UCSD-AML1 (cell line): ENCODE measurements at regions not wholly inside any gene's neighbourhood (a gene's known extent, or its start where the extent isn't known, plus 50 kb on each side); places are given as distances from the start of the nearest gene placed in this dataset.

ENCODE experiments used
- DNase-seq: peaks from one replicate; lab custom pipeline; 2025; ENCODE audit not compliant: unreplicated experiment; lab: John Stamatoyannopoulos, UW

- DNase-seq, result no peak
Measured at GRCh38 chr15:55031727-55032126, 165.0 kb downstream of the RSL24D1 start.

- DNase-seq, result no peak
Measured at GRCh38 chr15:55026381-55026780, 170.4 kb downstream of the RSL24D1 start.

GRCh38 chr15:55017635-55018034 lies 179.1 kb downstream of the RSL24D1 start:
- DNase-seq, result no peak

DNA sequence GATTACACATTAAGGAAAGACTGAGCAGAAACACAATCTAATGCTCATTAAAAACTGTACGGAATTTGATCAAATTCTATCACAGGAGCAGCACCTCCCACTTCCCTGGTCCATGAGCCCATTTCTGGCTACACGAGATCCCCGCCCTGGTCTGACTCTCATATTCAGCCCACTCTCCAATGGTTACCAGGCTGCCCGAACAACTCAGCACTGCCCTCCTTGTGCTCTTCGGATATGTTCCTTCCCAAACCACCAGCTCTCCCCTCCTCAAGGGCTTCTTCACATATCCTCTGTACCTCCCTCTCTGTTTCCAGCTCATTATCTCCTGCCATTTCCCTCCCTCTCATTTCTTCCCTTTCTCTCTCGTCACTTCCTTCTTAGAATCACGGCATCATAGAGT lies 180.5 kb downstream of the RSL24D1 start:
- DNase-seq, result no peak

- DNase-seq, result no peak
Measured at GRCh38 chr15:55015093-55015445, 181.7 kb downstream of the RSL24D1 start.

DNA sequence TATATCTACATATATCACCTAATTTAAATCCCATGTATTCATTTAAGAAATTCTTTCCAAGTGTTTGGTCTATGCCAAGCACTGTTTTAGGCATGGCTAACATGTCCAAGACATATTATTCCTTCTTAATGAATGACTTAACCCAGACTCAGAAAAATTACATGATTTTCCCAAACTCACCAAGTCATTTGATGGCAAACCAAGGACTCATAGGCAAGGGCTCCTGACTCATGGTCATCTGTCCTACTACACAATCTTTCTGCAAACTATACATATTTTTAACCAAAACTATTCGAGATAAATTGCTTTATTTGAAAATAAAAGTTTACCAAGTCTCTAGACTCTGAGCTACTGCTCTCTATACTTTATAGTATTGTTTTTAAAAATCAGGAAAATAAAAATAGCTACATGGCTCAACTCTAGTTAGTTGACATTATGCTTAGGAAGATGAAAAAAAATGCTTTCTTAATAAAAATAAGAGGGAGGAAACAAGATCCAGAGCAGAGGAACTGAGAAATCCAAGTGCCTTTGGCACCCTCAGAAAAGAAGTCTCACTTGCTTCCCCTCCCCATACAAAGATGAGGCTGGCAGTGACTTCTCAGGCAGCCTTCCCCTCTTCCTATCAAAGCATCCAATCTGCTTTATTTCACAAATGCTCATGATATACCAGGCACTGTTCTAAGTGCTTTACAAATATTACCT lies 182.2 kb downstream of the RSL24D1 start:
- DNase-seq, result no peak

- DNase-seq, result no peak
Measured at GRCh38 chr15:55008421-55008820, 188.3 kb downstream of the RSL24D1 start.

DNA sequence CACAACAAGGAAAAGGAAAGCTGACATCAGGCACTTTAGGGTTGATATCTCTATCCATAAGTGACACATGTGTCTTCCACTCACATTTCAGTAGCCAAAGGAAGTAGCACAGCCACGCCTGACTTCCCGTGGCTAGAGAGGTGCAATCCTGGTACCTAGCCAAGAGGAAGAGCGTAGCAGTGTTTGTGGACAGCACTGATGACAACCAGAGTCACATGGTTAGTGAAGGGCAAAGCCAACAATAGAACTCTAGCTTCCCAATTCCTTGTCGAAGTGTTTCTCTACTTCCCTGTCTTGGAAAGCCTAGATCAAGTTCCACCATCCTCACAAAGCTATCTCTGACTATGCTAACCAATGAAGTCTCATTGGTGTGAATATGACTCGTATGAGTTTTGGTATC lies 189.2 kb downstream of the RSL24D1 start:
- peak; percentile 19 for DNase-seq

GRCh38 chr15:55005679-55006078 lies 191.1 kb downstream of the RSL24D1 start:
- no peak for DNase-seq

DNA sequence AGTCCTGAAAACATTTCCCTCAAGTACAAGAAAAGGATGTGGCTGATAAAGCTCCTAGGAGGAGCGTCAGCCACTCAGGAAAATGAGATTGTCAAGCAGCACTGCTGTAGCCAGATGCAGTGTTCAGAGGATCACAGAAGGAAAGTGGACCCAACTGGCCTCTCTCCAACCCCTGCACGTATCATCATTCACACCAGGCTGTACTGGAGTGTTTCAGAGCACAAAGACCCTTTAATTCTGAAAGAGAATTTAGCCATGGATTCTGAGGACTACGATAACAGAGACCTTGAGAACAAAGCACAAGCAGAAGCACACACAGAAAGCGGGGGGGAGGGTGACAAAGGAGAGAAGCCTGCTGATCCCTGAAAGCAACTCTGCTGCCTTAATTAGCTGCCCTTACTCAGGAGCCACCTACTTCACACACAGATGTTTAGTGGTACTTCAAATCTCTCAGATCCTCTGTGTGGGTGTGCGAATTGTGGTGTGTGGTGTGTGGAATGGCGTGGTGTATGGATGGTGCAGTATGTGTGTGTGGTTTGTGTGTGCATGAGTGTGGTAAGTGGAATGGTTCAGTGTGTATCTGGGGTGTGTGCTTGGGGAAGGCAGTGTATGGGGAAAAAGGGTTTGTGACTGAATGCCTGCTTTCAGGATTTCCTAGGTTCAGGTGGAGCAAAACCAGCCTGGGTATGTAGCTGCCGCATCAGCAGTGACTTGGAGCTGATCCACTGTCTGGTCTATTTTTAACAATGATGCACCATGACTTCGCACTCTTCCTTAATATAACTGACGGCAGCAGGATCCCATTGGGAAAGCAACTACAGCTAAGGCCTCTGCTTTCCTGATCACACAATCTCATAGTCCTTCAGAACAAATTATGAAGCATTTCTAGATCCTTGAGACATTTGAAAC lies 192.5 kb downstream of the RSL24D1 start:
- no peak for DNase-seq

DNA sequence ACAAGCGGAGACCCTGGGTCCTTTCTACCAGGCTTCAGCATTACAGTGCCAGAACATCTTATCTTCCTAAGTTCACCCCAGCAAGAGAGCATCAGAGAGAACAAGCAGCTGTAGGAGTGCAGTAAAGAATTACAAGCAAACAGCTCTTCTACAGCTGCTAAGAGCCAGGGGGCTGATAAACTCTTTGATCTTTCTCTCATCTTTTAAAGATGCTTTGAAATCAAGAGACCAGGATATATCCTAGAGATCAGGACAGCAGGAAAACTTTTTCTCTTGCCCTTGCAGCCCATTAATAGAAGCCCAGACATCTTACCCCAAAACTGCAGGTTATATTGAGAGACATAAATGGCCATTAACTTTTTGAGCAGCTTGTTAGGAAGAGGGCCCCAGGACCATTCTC lies 198.1 kb downstream of the RSL24D1 start:
- no peak for DNase-seq

DNA sequence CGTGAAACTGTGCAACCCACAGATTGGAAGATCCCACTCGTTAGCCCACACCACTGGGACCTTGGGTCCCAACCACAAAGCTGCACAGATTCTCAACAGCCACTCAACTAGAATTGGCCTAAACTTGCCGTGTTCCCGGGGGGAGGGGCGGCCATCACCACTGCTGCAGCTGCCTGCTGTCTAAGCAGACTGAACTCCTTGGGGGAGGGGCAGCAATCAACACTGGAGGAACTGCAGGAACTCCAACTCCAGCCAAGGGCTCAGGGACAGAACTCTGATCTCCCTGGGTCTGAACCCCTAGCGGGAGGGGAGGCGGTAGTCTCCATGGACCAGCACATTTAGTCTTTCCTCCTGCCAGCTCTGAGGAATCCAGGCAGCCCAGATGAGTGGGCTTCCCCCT lies 205.9 kb downstream of the RSL24D1 start:
- DNase-seq, result no peak

GRCh38 chr15:54987881-54988280 lies 208.9 kb downstream of the RSL24D1 start:
- DNase-seq, result no peak

DNA sequence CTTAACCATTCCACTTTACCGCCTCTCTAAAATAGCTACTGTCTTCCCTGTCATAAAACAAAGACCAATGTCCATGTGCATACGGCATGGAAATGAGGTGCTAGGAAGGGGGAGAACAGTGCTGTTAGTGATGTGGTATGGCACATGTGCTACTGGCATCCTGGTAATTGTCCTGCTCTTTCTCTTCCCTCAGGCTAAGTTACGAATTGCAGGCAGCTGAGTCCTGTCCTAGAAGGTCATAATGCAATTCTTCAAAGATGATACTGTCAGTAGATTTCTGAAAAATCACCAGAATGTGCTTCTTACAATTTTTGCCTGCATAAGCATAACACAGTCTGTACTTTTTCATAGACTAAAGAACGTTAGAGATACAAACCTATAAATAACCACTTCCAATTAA lies 216.8 kb downstream of the RSL24D1 start:
- no peak for DNase-seq

DNA sequence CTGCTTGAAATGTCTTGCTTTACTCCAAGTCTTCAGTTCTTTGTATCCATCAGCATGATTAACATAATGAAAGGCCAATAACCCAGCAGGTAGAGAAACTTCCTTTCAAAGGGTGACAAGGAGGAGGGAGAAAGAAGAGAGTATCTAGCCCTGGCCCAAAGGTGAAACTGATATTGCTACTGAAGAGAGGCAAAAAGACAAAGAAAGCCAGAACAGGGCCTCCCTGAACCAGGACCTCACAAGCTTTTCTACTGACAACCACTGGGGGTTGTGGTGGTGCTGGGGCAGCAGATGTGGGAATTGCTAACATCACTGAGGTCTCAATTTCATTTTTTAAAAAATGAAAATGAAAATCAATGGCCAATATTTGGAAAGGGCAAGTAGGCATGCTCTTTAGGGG lies 234.1 kb downstream of the RSL24D1 start:
- DNase-seq, result no peak

DNA sequence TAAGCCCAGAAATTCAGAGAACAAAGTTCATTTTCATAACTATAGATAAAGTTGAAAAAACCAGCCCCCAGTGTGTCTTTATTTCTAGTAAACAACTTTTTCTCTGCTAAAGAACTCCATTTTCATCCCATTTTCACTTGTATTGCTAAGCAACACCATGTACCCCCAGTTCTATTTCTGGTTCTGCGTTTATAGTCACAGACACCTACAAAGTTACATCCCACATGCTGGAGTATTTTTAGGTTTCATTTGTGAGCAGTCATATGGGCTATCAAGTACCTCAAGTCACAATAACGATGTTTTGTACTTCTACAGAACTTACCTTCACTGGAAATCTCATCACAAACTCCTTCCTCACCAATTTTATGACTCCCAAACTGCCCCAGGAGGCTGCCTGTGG lies 236.5 kb downstream of the RSL24D1 start:
- DNase-seq, result no peak

DNA sequence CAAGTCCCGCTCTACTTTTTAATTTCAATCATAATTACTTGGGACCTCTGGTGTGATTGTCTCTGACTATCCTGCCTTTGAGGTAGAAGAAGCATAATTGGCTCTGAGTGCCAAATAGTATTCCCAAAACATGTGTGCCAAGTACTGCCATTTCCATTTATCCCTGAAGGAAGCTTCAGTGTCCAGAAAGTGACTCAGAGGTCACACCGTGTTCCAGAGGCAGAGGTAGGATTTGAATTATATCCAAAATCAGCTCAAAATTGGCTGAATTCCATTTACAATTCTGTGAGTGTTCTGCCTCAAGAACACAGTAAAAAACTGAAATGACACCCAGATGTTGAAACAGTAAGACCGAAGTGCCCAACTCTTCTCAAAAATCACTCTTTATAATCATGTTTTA lies 255.3 kb downstream of the RSL24D1 start:
- no peak for DNase-seq

GRCh38 chr15:54917312-54917711 lies 279.4 kb downstream of the RSL24D1 start:
- no peak for DNase-seq

GRCh38 chr15:54915380-54915779 lies 281.4 kb downstream of the RSL24D1 start:
- no peak for DNase-seq

- DNase-seq, result no peak
Measured at GRCh38 chr15:54884312-54884711, 312.4 kb downstream of the RSL24D1 start.

- no peak for DNase-seq
Measured at GRCh38 chr15:54859982-54860381, 336.8 kb downstream of the RSL24D1 start.

DNA sequence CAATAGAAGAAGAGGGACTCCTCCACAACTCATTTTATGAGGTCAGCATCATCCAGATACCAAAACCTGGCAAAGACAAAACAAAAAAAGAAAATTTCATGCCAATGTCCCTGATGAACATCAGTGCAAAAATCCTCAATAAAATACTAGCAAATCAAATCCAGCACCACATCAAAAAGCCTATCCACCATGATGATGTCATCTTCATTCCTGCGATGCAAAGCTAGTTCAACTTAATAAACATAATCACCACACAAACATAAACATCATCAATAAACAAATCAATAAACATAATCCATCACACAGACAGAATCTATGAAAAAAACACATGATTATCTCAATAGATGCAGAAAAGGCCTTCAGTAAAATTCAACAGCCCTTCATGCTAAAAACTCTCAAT lies 342.1 kb downstream of the RSL24D1 start:
- DNase-seq, result no peak

DNA sequence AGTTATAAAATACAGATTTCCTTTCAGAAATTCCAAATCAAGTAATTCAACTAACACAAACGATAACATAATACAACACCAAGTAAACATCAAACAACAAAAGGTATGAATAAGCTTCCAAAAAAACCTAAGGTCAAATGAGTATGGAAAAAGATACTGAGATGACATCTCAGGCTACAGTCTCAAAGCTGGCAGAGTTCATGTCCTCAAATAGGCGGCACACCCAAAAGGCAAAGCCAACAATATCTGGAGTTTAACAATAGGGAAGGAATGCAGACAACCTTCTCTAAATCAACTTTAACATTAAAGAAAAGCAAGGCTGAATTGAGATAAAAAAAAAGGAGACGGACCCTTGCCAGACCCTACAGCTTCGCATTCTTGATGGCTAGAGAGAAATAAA lies 346.6 kb downstream of the RSL24D1 start:
- DNase-seq, result no peak
